ENCODE measurements at regions not wholly inside any gene's neighbourhood (a gene's known extent, or its start where the extent isn't known, plus 50 kb on each side); places are given as distances from the start of the nearest gene placed in this dataset.
A peak's percentile ranks its signal among the peaks of the same experiment; 100 is the strongest.

DNA sequence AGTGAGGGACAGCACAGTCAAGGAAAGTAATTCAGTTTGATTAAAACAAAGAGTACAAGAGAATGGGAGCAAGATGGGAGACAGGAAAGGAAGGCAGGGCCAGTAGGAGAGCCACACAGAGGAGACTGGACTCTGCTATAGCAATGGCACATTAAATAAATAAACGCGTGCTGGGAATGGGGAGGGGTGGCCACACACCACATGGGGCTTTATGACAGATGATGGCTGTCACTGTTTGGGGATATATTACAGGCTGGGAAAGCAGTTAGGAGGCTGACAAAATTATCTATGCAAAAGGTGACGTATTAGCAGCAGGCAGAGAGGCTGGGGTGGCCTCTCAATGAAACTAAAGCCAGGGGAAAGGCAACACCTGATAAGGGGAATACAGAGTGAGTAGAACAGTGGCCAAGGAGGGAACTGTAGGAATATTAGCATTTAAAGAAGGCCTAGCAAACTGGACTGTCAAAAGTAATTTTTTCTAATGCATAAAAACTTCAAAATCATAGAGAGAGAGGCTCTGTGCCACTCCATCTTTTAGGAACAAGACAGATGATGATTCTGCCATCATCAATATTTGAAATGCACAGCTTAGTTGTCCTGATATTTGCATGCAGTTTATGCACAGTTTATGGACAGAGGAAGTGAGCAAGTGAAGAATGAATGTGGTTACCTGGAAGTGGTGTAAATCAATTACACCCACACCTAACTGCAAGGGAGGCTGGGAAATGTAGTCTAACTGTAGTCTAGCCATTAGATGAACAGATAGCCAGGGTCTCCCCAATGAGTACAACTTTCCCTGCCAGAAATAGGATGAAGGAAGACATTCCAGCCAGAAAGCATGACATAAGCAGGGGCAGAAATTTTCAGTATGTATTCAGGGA lies 346.5 kb downstream of the FOXO1 start:
- no peak for DNase-seq

DNA sequence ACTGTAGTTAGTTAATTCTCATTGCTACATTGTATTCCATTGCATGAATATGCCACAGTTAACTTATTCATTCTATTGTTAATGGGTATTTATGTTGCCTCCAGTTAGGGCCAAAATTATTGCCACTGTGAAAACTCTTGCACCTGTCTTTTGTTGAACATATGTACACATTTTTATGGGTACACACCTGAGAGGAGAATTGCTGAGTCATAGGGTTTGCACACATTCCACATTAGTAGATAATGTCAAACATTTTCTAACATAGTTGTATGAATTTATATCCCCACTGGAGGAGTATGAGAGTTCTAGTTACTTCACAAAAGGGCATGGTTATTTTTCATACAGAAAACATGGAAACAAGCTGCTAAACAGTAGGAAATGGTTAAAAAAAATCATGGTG lies 338.4 kb downstream of the FOXO1 start:
- no peak for DNase-seq

DNA sequence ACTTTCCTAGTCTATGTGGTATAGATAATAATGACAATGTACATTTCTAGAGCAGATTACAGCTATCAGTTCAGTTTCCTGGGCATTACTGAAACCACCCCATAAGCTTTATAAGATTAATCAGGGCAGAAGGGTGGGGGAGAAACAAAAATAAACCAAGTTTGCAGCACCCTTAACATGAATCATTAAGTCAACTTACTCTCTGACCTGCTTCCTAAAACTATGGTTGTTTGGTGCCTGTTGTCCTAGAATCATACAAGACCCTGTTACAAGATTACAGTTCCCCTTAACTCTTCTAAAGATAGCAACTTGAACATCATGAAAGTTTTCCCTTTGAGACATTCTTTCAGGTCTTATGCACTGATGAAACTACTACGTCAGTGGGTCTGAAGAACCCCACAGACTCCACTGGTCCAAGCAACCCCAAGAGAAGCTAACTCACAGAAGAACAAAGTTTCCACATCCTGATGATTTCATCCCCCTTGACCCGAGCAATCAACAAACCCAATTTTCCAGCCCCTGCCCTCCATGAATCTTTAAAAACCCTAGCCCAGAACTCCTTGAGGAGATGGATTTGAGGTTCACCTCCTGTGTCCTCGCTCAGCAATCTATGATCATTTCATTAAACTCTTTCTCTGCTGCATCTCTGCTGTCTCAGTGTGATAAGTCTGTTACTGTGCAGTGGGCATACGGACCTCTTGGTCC lies 336.5 kb downstream of the FOXO1 start:
- DNase-seq, result no peak

DNA sequence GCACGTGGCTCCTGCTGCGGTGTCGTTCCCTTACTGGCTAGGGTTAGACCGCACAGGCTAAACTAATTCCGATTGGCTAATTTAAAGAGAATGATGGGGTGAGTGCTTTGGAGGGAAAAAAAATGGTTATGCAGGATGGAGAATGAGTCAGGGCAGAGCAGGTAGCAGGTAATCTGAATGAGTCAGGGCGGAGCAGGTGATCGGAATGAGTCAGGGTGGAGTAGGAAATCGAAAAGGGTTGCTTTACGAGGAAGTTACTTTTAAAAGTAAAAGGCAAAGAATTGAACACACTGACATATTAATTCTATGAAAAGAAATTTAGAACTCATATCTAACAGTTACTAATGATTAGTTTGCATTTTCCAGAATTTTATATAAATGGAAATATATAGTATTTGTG lies 335.5 kb downstream of the FOXO1 start:
- no peak for DNase-seq

DNA sequence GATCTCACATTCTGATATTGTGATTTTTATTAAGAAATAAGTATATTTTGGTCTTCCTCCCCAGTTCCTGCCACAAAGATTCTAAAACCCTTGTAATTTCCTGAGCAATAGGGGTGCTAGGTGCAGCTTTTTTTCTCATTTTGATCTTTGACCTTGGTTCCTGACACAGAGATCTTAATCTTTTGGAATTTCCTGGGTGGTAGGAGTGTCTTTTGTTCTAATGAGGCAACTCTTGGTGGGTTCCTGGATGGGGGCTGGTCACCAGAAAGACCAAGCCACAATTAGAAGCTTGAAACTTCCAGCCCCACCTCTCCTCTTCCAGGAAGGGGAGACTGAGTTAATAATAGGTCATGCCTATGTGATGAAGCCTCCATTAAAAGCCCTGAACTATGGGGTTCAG lies 334.6 kb downstream of the FOXO1 start:
- no peak for DNase-seq

DNA sequence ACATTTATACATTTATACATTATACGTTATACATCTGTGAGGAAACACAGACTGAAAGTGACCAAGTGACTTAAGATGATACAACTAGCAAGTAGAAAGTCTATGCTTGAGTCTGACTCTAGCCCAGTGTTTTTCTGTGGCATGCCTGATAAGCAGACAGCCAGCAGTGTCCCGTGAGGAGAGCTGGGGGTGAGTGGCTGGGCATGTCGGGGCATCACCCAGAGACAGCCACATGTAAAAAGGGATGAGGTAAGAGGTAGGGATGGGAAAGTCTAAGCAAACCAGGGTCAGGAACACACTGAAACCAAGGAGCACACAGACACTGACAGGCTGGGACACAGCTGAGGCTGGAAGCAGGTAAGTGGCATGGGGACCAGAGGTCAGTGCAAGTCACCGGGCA lies 333.2 kb downstream of the FOXO1 start:
- DNase-seq, result no peak

DNA sequence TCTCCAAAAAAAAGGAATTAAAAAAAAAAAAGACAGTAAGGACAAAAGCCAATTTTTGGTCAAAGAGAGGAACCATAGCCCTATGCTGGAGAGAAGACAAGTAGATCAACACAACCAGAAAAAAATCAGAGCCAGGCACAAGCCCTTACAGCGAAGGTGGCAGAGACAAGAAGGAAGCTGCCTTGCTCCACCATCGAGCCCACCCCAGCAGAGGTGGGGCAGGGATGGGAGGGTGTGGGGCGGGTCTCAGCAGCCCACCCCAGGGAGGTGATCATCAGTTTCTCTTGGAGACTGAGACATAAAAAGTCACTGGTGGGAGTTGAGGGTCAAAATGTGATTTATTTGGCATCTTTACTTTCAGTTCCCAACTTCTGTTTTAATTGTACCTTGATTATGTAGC lies 332.4 kb downstream of the FOXO1 start:
- no peak for DNase-seq

DNA sequence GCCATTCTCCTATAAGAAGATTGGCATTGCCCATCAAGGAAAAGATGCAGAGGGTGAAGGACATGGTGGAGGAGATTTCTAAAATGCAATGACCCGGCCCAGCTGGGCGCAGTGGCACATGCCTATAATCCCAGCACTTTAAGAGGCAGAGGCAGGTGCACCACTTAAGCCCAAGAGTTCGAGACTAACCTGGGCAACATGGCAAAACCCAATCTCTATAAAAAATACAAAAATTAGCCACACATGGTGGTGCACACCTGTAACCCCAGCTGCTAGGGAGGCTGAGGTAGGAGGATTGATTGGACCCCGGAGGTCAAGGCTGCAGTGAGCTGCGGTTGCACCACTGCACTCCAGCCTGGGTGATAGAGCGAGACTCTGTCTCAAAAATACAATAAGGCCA lies 331.8 kb downstream of the FOXO1 start:
- no peak for DNase-seq

DNA sequence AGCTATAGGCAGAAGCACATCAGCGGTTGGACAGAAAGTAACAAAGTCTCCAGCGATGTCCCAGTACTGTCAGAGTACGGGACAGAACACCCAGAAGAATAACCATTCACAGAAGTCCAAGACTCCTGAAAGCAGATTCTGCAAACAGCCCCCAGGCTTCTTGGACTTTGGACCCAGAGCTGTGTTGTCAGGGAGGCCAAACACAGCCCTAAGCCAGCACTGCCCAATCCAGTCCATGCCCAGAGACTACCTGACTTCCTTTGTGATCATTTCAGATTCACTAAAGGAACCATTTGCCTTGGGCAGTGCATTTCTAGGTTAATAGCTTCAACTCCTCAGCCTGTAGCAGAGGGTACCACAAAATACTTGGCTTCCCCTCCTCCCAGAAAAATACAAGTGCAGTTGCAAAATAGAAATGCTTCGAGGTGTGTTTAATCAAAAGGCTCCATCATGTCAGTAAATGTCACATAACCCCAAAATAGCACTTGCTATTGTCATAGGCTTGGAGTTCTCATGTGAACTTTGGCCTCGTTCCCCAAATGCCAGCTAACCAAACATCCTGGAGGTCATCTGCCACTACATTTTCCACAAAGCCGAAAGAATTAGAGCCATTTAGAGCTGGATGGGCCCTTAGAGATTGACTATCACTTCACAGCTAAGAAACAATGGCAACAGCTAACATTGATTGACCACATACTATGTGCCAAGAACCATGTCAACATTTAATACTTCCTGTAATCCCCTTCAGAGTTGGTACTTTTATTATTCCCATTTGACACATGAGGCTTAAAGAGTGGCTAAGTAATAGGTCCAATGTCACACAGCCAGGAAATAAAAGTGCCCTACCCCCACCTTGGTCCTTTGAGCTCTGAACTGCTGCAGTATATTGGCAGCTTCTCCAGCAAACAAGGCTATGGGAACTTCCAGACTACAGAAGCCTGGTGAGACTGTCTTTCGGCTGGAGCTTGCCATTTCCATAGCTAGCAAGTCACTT lies 329.9 kb downstream of the FOXO1 start:
- no peak for DNase-seq

DNA sequence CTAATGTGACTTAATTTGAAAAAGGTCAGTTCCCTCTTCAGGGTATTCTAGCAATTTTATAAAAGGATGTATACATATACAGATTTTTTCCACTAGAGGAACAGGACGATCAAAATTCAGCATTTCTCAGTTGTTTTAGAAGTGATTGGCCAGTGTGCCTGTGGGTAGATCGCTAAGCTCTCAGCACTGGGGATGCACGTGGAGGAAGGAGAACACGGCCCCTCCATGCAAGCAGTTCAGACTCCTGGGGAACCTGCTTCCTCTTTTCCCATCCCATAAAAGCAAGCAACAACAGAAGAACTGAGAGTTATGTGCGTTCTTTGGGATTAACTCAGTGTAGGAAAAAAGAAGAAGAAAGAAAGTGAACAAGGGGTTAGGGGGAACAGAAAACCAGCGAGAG lies 328.8 kb downstream of the FOXO1 start:
- no peak for DNase-seq

DNA sequence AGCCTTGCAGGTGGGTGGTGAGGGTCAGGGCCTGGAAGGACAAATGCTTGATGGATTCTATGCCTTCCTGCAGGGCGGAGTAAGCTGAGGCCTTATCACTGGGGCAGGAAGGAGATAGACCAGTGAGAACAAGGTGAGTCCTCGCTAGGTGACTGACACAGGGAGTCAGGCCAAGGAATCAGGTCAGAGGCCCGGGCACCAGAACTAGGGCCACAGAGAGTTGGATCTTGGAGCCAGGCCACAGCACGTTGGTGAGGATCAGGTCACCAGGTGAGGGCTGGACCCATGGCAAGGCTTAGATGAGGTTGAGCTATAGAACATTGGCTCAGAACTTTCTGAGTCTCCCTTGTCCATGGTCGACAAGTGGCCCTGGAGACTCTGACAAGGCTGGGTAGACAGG lies 328.2 kb downstream of the FOXO1 start:
- DNase-seq, result no peak

DNA sequence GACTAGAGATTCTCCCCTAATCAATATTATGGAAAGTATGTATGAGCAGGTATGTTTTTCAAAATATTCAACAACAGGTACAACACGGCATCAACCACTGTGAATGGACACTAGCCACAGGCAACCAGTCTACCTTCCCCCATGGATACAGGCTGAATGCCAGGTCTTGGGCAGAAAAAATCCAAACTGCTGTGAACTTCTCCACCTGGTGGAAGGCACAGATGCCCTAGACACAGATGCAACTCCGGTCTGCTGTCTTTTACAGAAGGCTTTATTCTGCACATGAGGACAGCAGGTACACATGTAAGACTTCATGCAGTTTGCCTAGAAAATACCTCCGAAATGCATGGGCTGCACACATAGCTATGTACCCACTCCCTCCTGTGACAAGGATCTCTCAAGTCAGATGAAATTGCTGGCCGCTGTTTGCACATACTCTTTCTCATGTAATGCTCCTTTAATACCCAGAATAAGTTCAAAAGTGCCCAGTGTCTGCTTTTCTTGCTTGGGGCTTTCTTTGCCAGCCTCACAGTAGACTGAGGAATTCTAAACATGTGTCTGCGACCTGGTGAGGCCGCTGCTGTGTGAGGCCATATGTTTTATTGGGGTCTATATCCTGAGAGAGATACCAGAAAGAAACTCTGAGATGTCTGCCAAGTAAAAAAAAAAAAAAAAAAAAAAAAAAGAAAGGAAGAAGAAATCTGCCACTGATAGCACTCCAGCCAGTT lies 325.9 kb downstream of the FOXO1 start:
- peak; percentile 4 for DNase-seq

DNA sequence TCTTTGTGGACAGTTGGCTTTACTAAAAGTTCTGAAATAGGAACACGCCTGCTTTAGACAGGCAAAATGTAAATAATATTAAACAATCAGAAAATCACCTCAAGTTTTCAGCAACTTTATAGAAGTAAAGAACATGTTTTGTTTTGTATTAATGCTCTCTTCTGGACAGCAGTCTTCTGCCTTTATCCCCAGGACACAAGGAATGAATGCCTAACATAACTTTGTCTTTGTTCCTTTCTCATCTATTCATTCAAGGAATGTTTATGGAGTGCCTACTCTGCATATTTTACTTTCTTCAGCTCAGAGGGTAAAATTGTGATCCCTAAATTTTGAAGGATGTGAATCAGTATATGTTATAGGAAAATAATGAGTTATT lies 325.4 kb downstream of the FOXO1 start:
- DNase-seq, result no peak

DNA sequence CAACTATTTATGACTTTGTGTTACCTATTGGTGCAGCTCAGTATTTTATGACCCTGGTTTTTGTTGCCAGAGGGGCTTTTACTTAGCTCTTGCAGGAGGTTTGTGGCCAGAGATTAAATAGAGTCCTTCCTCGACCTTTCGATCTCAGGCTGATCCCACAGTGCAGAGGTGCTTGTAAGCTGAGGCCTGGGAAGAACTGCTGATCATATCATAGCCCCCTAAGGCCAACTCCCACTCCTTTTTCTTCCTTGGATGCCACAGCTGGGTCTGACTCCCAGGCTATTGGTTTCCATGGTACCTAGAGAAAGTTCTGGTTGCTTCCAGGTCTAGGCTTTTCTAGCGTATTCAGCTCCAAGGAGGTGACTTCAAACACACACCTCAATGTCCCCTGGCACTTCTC lies 324.9 kb downstream of the FOXO1 start:
- DNase-seq, result no peak

DNA sequence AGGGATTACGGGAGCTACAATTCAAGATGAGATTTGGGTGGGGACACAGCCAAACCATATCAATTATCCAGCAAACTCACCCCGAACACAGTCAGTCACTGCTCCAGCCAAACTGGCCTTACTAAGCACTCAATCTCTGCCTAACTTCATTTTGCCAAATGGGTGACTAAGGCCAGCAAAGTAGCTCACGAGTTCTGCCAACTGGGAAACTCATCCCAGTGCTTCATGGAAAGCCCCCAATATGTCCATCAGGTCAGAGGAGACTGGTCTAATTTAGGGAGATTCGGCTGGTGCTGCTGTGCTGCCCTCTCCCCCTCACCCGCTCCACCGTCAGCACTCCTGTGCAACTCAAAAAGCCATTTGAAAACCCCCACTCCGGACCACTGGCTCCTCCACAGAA lies 324.0 kb downstream of the FOXO1 start:
- DNase-seq, result no peak

DNA sequence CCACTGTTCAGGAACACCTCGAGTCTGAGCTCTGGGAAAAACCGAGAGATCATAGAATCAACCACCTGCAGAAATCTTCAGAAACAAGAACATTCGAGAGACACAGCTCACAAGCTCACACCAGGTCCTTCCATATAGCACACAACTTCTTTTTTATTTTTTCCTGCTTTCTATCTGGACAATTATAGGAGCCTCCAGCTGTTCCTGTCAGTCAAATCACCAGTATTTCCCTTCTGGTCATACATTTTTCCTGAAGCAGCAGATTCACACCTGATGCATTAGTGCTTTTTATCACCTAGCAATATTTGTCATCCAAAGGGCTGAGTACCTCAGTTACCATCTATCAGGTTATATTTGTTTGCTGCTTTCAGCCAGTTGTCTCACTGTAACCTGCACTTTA lies 323.5 kb downstream of the FOXO1 start:
- DNase-seq, result no peak

DNA sequence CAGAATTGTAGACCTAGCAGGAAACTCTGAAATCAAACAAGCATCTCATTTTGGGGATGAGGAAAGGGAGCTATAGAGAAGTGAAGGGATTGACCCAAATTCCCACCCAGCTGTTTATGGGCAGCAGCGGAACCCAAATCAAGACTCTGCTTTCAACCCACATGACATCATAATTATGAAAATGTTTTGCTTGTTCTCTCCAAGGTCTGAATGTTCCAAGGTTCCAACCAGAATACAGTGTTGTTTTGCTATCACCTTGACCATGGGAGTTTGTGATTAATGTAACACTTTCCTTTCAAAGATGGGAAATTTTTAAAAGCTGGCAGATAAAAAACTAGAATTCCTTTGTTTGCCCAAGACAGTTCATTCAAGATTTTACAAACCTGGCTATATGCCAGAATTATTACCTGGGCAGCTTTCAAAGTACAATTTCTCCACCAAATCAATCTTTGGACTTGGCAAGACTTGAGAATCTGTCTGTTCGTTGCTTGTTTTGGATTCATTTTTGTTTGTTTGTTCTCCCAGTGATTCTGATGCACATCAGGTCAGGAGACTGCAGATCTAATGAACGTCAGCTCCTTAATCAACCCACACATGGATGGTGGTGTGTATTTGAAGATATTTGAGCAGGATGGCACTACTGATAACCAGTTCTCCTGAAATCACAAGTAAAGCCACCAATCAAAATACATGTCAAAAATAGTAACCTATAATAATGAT lies 322.7 kb downstream of the FOXO1 start:
- no peak for DNase-seq

DNA sequence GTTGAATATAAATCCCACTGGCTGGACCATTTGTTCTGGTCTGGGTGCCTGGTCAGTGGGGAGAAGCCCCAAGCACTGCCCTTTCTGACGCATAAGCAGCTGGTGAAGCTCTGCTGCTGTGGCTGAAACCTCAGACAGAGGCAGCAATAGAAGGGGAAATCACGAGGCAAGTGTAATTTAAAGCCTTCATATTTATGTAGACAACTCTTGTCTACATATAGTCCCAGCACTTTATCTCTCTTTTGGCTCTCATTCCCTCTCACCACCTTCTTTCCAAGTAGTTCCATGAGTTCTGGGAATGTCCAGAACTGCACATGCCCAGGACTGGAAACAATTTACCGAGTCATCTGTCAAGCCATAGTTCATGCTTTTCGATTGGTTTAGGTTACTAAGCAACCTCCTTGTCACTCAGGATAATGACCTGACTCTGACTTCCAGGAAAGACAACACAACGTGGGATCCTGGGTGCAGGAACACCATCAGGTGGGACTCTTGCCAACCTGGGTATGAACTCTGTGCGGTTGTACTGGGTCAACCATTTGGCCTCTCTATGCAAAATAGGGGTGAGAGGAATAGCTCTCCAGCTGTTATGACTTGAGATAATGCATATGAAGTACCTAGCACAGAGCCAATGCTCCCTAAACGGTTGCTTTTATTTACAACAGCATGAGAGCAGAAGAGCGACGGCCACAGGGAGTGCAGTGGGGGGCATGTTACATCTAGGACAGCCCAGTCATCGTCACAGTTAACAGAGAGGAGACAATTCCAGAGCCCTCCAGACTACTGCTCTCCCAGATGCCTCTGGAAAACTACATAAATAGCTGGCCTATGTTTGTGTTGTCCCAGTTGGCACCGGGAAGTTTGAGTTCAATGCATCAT lies 321.9 kb downstream of the FOXO1 start:
- peak; percentile 32 for DNase-seq

DNA sequence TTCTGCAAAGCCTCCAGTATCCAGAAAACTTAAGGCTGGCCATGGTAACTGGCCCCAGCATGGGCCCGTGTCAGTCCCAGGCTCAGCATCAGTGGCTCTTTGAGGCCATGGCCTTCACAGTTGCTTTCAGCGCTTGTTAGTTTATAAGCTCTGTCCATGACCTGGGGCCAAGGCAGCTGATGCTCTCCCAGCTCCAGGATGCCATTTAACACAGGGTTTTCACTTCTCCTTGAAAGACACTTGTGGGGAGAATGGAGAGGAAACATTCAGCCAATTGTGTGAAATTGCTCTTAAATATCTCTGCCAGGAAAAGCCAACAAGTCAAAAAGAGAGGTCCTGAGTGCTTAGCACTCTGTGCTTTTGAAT lies 321.3 kb downstream of the FOXO1 start:
- no peak for DNase-seq

DNA sequence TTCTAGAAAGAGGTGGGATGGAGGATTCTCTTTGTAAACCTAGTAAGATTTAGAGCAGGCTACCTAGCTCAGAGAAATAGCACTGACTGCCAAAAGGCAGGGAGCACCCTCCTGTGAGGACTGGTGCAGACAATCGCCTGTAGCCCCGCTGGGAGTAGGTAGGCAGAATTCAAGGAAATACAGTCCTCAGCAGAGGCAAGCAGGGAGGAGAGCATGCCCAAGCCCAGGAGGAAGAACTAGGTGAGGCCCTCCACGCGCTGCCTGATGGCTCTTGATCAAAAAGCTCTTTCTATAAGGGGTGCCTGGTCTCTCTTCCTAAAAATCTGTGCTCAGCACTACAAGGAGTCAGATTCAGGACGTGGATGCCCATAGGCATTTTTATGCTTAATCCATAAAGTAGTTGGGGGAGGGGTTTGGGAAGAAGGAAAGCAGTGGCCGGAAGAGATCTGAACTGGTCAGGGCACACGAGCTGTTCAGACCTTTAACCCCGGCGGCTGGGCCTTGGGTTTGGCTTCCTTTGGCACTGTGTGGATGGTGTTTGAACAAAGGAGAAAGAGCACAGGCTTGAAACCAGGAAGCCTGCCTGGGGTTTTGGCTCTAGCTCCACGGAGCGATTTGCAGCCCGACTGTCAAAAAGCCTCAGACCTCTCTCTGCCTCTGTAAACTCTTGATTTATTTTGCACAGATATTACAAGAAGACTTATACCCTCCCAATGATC lies 320.6 kb downstream of the FOXO1 start:
- DNase-seq, result no peak

Measured in DMS 273 treated with DMSO at 0.1 percent for 48 hours (cell line).